Natural killer cell (primary cell): ENCODE measurements at regions not wholly inside any gene's neighbourhood (a gene's known extent, or its start where the extent isn't known, plus 50 kb on each side); places are given as distances from the start of the nearest gene placed in this dataset.

Source experiments
- ATAC-seq, 3 donors: fragments of 150-1000 bp in 2 of 3; fragments of 200-7000 bp in 1 of 3; cut with Tn5 transposase; 1 replicate in 1 of 3; 2 replicates in 2 of 3; pipeline ENCODE4 v1.10.0; 2021; ENCODE audit warnings: mild to moderate bottlenecking in 2 of 3, moderate library complexity in 2 of 3
- DNase-seq, 2 donors: peaks; one replicate each; pipeline versions ENCODE4 v3.0.0 to v3.0.0-alpha.2; 2013 to 2021; ENCODE audit warnings: mixed read lengths in 1 of 2
- H3K27ac ChIP-seq: one replicate; pipeline ENCODE4 v1.5.1; 2013; ENCODE audit warnings: mild to moderate bottlenecking, low read length
- H3K27me3 ChIP-seq: one replicate; pipeline ENCODE4 v1.6.1; 2013; ENCODE audit warnings: low read length; ENCODE audit not compliant: control insufficient read depth, insufficient read depth
- H3K36me3 ChIP-seq: one replicate; pipeline ENCODE4 v1.6.1; 2013; ENCODE audit warnings: low read length; ENCODE audit not compliant: control insufficient read depth, insufficient read depth
- H3K4me1 ChIP-seq: one replicate; pipeline ENCODE4 v1.6.1; 2013; ENCODE audit warnings: low read length; ENCODE audit not compliant: control insufficient read depth, insufficient read depth
- H3K4me3 ChIP-seq: one replicate; pipeline ENCODE4 v1.5.1; 2013; ENCODE audit warnings: low read length
- H3K9me3 ChIP-seq: one replicate; pipeline ENCODE4 v1.6.1; 2013; ENCODE audit warnings: low read length; ENCODE audit not compliant: control insufficient read depth, insufficient read depth
- H3K27ac Mint-ChIP-seq, 2 donors: one replicate each; pipeline ENCODE4 v1.8.0; 2022; ENCODE audit warnings: mild to moderate bottlenecking in 2 of 2, mixed read lengths in 2 of 2, moderate library complexity in 1 of 2
- H3K27me3 Mint-ChIP-seq, 2 donors: one replicate each; pipeline ENCODE4 v1.8.0; 2022; ENCODE audit warnings: low read depth in 2 of 2, mixed read lengths in 2 of 2
- H3K36me3 Mint-ChIP-seq: one replicate; pipeline ENCODE4 v1.8.0; 2022; ENCODE audit warnings: mixed read lengths
- H3K4me1 Mint-ChIP-seq, 2 donors: one replicate each; pipeline ENCODE4 v1.8.0; 2022; ENCODE audit warnings: mixed read lengths in 2 of 2
- H3K4me3 Mint-ChIP-seq: one replicate; pipeline ENCODE4 v1.8.0; 2022; ENCODE audit warnings: mild to moderate bottlenecking, moderate library complexity, mixed read lengths
- H3K9me3 Mint-ChIP-seq, 2 donors: one replicate each; pipeline ENCODE4 v1.8.0; 2022; ENCODE audit warnings: mixed read lengths in 2 of 2
- WGBS: methylation state at CpG from one replicate; pipeline ENCODE4 v1.1.7; 2013; ENCODE audit warnings: missing lambda C conversion rate; ENCODE audit not compliant: insufficient coverage; 5-methylcytosine and 5-hydroxymethylcytosine counted together
- intact Hi-C: fragments of 100-400 bp; cut with micrococcal nuclease; formaldehyde crosslinking; loops from one replicate; pipeline ENCODE4 v1.14.2; 2022
- TF ChIP-seq, protein P1 (sequence below): fragments of 200-600 bp; IDR thresholded peaks from one replicate; pipeline ENCODE4 v1.8.0; 2022; ENCODE audit warnings: antibody characterized with exemption

DNA sequence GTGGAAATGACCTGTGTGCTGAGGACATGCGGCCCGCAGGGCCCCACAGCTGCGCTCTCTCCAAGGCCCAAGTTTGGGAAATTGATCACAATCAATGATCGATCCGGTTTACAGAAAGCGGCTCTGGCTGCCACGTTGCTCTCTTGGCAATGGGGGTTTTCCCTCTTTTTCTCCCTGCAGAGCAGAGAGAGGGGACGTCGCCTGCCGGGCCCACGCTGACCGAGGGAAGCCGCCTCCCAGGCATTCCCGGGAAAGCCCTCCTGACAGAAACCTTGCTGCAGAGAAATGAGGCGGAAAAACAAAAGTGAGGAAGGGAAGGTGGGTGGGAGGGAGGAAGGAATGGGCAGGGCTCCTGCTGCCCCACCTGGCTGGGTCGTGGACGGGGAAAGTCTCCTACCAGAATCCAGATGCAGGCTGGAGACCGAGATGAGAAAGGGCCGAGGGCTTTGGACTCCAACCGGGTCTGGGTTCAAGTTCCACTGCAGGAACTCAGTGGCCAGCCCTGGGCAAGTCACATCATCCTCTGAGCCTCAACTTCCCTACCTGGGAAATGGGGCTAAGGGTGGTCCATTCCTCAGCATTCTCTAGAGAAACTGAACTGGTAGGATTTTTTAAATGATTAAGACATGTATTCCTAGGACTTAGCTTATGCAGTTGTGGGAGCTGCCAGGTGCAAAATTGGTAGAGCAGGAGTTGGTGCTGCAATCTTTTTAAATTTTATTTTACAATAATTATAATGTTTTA lies 75.5 kb downstream of the PHETA1 start:
- TF ChIP-seq, protein P1, sequence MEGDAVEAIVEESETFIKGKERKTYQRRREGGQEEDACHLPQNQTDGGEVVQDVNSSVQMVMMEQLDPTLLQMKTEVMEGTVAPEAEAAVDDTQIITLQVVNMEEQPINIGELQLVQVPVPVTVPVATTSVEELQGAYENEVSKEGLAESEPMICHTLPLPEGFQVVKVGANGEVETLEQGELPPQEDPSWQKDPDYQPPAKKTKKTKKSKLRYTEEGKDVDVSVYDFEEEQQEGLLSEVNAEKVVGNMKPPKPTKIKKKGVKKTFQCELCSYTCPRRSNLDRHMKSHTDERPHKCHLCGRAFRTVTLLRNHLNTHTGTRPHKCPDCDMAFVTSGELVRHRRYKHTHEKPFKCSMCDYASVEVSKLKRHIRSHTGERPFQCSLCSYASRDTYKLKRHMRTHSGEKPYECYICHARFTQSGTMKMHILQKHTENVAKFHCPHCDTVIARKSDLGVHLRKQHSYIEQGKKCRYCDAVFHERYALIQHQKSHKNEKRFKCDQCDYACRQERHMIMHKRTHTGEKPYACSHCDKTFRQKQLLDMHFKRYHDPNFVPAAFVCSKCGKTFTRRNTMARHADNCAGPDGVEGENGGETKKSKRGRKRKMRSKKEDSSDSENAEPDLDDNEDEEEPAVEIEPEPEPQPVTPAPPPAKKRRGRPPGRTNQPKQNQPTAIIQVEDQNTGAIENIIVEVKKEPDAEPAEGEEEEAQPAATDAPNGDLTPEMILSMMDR, result no peak
- Histone ChIP-seq H3K4me1 (no peaks in the 10 kb centered on the region), H3K36me3 (no peaks in the 10 kb centered on the region), H3K9me3 (no peaks in the 10 kb centered on the region), H3K4me3 (no peak overlapping the region), H3K27me3 (no peaks in the 10 kb centered on the region), H3K27ac (no peak overlapping the region)
- intact Hi-C loops, result no loop called here
- no peak for ATAC-seq
- Mint-ChIP-seq H3K27ac (no peak overlapping the region), H3K9me3 (no peaks in the 10 kb centered on the region), H3K4me3 (no peak overlapping the region), H3K27me3 (no peaks in the 10 kb centered on the region), H3K4me1 (no peaks in the 10 kb centered on the region), H3K36me3 (no peaks in the 10 kb centered on the region)
- DNase-seq, result no peak
- 93% methylated on average over 20 of the region's 20 CpGs for whole genome bisulfite sequencing

DNA sequence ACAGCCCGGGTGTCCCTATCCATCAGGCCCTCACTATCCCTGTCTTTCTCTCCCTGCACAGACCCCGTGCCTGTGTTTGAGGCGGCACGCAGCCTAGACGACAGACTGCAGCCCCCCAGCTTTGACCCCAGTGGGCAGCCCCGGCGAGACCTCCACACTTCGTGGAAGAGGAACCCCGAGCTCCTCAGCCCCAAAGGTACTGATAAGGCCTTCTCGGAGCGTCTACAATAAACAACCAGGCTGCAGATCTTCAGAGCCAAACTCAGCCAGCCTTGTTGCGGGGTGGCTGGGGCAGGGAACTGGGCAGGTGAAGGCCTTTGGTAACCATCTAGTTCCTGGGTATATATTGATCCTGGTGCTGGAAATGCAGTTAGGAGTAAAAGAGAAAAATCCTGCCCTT lies 77.5 kb downstream of the PHETA1 start:
- H3K4me1 Mint-ChIP-seq, result no peaks in the 10 kb centered on the region
- ATAC-seq, result no peak
- H3K4me3 Mint-ChIP-seq, result no peak overlapping the region
- WGBS, result 94% methylated on average over 12 of the region's 12 CpGs
- Histone ChIP-seq H3K27me3 (no peaks in the 10 kb centered on the region), H3K27ac (no peak overlapping the region), H3K4me1 (no peaks in the 10 kb centered on the region), H3K9me3 (no peaks in the 10 kb centered on the region), H3K4me3 (no peak overlapping the region), H3K36me3 (no peaks in the 10 kb centered on the region)
- H3K27me3 Mint-ChIP-seq, result no peaks in the 10 kb centered on the region
- DNase-seq, result no peak
- H3K27ac Mint-ChIP-seq, result no peak overlapping the region
- no peaks in the 10 kb centered on the region for H3K36me3 Mint-ChIP-seq
- intact Hi-C loops, result no loop called here
- no peaks in the 10 kb centered on the region for H3K9me3 Mint-ChIP-seq
- TF ChIP-seq, protein P1, result no peak

DNA sequence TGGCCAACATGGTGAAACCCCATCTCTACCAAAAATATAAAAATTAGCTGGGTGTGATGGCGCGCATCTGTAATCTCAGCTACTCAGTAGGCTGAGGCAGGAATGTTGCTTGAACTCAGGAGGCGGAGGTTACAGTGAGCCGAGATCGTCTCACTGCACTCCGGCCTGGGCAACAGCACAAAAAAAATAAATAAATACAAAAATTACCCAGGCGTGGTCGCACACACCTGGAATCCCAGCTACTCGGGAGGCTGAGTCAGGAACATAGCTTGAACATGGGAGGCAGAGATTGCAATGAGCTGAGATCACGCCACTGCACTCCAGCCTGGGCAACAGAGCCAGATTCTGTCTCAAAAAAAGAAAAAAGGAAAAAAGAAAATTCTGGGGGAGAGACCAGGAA lies 80.1 kb downstream of the PHETA1 start:
- H3K36me3 Mint-ChIP-seq, result no peaks in the 10 kb centered on the region
- DNase-seq, result no peak
- Histone ChIP-seq H3K4me3 (no peak overlapping the region), H3K9me3 (no peaks in the 10 kb centered on the region), H3K27ac (no peak overlapping the region), H3K36me3 (no peaks in the 10 kb centered on the region), H3K27me3 (no peaks in the 10 kb centered on the region), H3K4me1 (no peaks in the 10 kb centered on the region)
- ATAC-seq, result no peak
- no peaks in the 10 kb centered on the region for H3K27me3 Mint-ChIP-seq
- no peaks in the 10 kb centered on the region for H3K4me1 Mint-ChIP-seq
- H3K27ac Mint-ChIP-seq, result no peak overlapping the region
- TF ChIP-seq, protein P1, result no peak
- no peaks in the 10 kb centered on the region for H3K9me3 Mint-ChIP-seq
- H3K4me3 Mint-ChIP-seq, result no peak overlapping the region
- intact Hi-C loops, result no loop called here
- 90% methylated on average over 10 of the region's 10 CpGs for WGBS
